ENCODE measurements at regions not wholly inside any gene's neighbourhood (a gene's known extent, or its start where the extent isn't known, plus 50 kb on each side); places are given as distances from the start of the nearest gene placed in this dataset.

- no TSS peak for BruUV-seq (replicated peaks)
- no peak for TF ChIP-seq CTCF (conservative IDR thresholded peaks at IDR 0.05; ENCODE audit: low read depth, low read length)
- TF ChIP-seq EZH2 (IDR thresholded peaks at IDR 0.05; ENCODE audit: borderline replicate concordance, low read depth, low read length, poor library complexity, severe bottlenecking) = no peak
- ChIA-PET CTCF (no interaction called here), POLR2A (ENCODE audit: low non-redundant PET) (no interaction called here)
- no peaks in the 10 kb centered on the region for H3K4me1 ChIP-seq (ENCODE audit: insufficient read depth, low read length, poor library complexity, severe bottlenecking)
- H3K36me3 ChIP-seq (ENCODE audit: insufficient read depth, low read length, poor library complexity, severe bottlenecking) = no peaks in the 10 kb centered on the region
- H3K9me3 ChIP-seq (ENCODE audit: low read depth, low read length, poor library complexity, severe bottlenecking) = no peaks in the 10 kb centered on the region
- H3K27ac ChIP-seq (ENCODE audit: low read depth, low read length, poor library complexity, severe bottlenecking) = no peak overlapping the region
- peak; percentile 1 for DNase-seq (ENCODE audit: low spot score)
- H3K4me3 ChIP-seq (ENCODE audit: low read depth, low read length, poor library complexity, severe bottlenecking) = no peak overlapping the region
- peaks cover 54% of the 10 kb centered on the region for H3K27me3 ChIP-seq (replicated peaks; ENCODE audit: insufficient read depth, low read depth, low read length, poor library complexity)
- intact Hi-C loops (cut with micrococcal nuclease; ENCODE audit: unreplicated experiment) = no loop called here
Observed at GRCh38 chr9:79395755-79396154, 176.0 kb upstream of the TLE4 start.

GRCh38 chr9:79396168-79396567 is 175.6 kb upstream of the TLE4 start:
- Histone ChIP-seq H3K4me1 (ENCODE audit: insufficient read depth, low read length, poor library complexity, severe bottlenecking) (no peaks in the 10 kb centered on the region), H3K27ac (ENCODE audit: low read depth, low read length, poor library complexity, severe bottlenecking) (no peak overlapping the region), H3K27me3 (replicated peaks; ENCODE audit: insufficient read depth, low read depth, low read length, poor library complexity) (peaks cover 54% of the 10 kb centered on the region), H3K9me3 (ENCODE audit: low read depth, low read length, poor library complexity, severe bottlenecking) (no peaks in the 10 kb centered on the region), H3K4me3 (ENCODE audit: low read depth, low read length, poor library complexity, severe bottlenecking) (no peak overlapping the region), H3K36me3 (ENCODE audit: insufficient read depth, low read length, poor library complexity, severe bottlenecking) (no peaks in the 10 kb centered on the region)
- TF ChIP-seq CTCF (conservative IDR thresholded peaks at IDR 0.05; ENCODE audit: low read depth, low read length) (no peak), EZH2 (IDR thresholded peaks at IDR 0.05; ENCODE audit: borderline replicate concordance, low read depth, low read length, poor library complexity, severe bottlenecking) (no peak)
- ChIA-PET POLR2A (ENCODE audit: low non-redundant PET) (no interaction called here), CTCF (no interaction called here)
- intact Hi-C loops (cut with micrococcal nuclease; ENCODE audit: unreplicated experiment) = no loop called here
- no TSS peak for BruUV-seq (replicated peaks)
- no peak for DNase-seq (ENCODE audit: low spot score)

- Histone ChIP-seq H3K27ac (ENCODE audit: low read depth, low read length, poor library complexity, severe bottlenecking) (no peak overlapping the region), H3K9me3 (ENCODE audit: low read depth, low read length, poor library complexity, severe bottlenecking) (no peaks in the 10 kb centered on the region), H3K27me3 (replicated peaks; ENCODE audit: insufficient read depth, low read depth, low read length, poor library complexity) (peaks cover 22% of the 10 kb centered on the region), H3K4me1 (ENCODE audit: insufficient read depth, low read length, poor library complexity, severe bottlenecking) (no peaks in the 10 kb centered on the region), H3K36me3 (ENCODE audit: insufficient read depth, low read length, poor library complexity, severe bottlenecking) (no peaks in the 10 kb centered on the region), H3K4me3 (ENCODE audit: low read depth, low read length, poor library complexity, severe bottlenecking) (no peak overlapping the region)
- ChIA-PET POLR2A (ENCODE audit: low non-redundant PET) (no interaction called here), CTCF (no interaction called here)
- BruUV-seq (replicated peaks) = no TSS peak
- DNase-seq (ENCODE audit: low spot score) = no peak
- intact Hi-C loops (cut with micrococcal nuclease; ENCODE audit: unreplicated experiment) = no loop called here
- no peak for TF ChIP-seq CTCF (conservative IDR thresholded peaks at IDR 0.05; ENCODE audit: low read depth, low read length)
- TF ChIP-seq EZH2 (IDR thresholded peaks at IDR 0.05; ENCODE audit: borderline replicate concordance, low read depth, low read length, poor library complexity, severe bottlenecking) = no peak
Observed at GRCh38 chr9:79403495-79403894, 168.3 kb upstream of the TLE4 start.

All from A673 (cell line).